ENCODE measurements at regions not wholly inside any gene's neighbourhood (a gene's known extent, or its start where the extent isn't known, plus 50 kb on each side); places are given as distances from the start of the nearest gene placed in this dataset.

DNA sequence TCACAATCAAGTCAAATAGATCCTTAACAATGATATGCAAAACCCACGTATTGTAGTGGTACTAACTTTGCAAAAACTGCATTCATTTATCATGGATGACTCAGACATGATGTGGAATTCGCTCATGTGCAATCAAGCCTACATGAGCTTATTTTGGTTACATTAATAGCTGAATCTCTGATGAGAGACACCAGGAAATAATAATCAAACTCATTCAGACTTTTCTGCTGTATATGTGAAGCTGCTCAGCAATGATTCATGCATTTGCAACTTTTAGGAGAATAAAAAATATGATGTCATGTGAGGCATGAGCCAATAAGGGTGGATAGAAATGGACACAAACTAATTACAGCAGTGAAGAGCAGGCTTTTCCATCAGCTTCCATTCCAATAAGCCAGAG is 1075.8 kb upstream of the TMEM132C start:
- Histone ChIP-seq H2AFZ (ENCODE audit: insufficient read depth, low read depth, low read length, poor library complexity, severe bottlenecking) (no peak overlapping the region), H3K4me3 (ENCODE audit: control extremely low read depth in 1 of 5, extremely low read depth in 1 of 5, insufficient read depth in 1 of 5, low read depth in 2 of 5, low read length in 4 of 5) (no peak overlapping the region), H3K9me3 (ENCODE audit: control extremely low read depth in 1 of 3, control insufficient read depth in 2 of 3, insufficient read depth in 1 of 3, low read length in 2 of 3) (no peaks in the 10 kb centered on the region), H3K4me2 (replicated peaks; ENCODE audit: low read depth, low read length, poor library complexity, severe bottlenecking) (no peak overlapping the region), H3K79me2 (ENCODE audit: control insufficient read depth, insufficient read depth, low read length) (no peaks in the 10 kb centered on the region), H3K4me1 (ENCODE audit: control insufficient read depth in 2 of 2, insufficient read depth in 2 of 2, low read length in 2 of 2) (no peaks in the 10 kb centered on the region), H3K27me3 (replicated peaks in 1 of 4; ENCODE audit: control extremely low read depth in 1 of 4, control insufficient read depth in 3 of 4, insufficient read depth in 4 of 4, low read length in 3 of 4) (no peaks in the 10 kb centered on the region), H4K20me1 (ENCODE audit: control insufficient read depth, insufficient read depth, low read length, poor library complexity, severe bottlenecking) (no peaks in the 10 kb centered on the region), H3K36me3 (replicated peaks in 1 of 2; ENCODE audit: control extremely low read depth in 1 of 2, control insufficient read depth in 1 of 2, extremely low read depth in 1 of 2, insufficient read depth in 2 of 2, low read length in 1 of 2) (no peaks in the 10 kb centered on the region), H3K27ac (ENCODE audit: low read length in 2 of 2) (no peak overlapping the region), H3K9ac (ENCODE audit: low read length) (no peak overlapping the region)
- H3K4me3 Mint-ChIP-seq: no peak overlapping the region
- no peak for ATAC-seq (ENCODE audit: low read depth)
- CTCF ChIA-PET: interaction anchor here (0.9 kb wide), 1 partner anchor 16 kb away, joined by 3 read pairs; no protein-coding TSS in a partner anchor
- intact Hi-C loops (cut with micrococcal nuclease): no loop called here
- H3K9me3 Mint-ChIP-seq (ENCODE audit: insufficient read depth): peaks cover 2% of the 10 kb centered on the region
- H3K27ac Mint-ChIP-seq: no peak overlapping the region
- no peaks in the 10 kb centered on the region for H3K27me3 Mint-ChIP-seq
- DNase-seq: no peak
- no CpG with 5 or more reads among the region's 2 CpGs for WGBS (ENCODE audit: insufficient coverage)
- no peak for TF ChIP-seq EZH2 (IDR thresholded peaks at IDR 0.05; ENCODE audit: borderline replicate concordance, insufficient read depth, low read depth, low read length, poor library complexity, severe bottlenecking)
- TF ChIP-seq, protein P1, sequence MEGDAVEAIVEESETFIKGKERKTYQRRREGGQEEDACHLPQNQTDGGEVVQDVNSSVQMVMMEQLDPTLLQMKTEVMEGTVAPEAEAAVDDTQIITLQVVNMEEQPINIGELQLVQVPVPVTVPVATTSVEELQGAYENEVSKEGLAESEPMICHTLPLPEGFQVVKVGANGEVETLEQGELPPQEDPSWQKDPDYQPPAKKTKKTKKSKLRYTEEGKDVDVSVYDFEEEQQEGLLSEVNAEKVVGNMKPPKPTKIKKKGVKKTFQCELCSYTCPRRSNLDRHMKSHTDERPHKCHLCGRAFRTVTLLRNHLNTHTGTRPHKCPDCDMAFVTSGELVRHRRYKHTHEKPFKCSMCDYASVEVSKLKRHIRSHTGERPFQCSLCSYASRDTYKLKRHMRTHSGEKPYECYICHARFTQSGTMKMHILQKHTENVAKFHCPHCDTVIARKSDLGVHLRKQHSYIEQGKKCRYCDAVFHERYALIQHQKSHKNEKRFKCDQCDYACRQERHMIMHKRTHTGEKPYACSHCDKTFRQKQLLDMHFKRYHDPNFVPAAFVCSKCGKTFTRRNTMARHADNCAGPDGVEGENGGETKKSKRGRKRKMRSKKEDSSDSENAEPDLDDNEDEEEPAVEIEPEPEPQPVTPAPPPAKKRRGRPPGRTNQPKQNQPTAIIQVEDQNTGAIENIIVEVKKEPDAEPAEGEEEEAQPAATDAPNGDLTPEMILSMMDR (IDR thresholded peaks at IDR 0.05): no peak
- H3K4me1 Mint-ChIP-seq: no peaks in the 10 kb centered on the region
- POLR2A ChIA-PET: no interaction called here

DNA sequence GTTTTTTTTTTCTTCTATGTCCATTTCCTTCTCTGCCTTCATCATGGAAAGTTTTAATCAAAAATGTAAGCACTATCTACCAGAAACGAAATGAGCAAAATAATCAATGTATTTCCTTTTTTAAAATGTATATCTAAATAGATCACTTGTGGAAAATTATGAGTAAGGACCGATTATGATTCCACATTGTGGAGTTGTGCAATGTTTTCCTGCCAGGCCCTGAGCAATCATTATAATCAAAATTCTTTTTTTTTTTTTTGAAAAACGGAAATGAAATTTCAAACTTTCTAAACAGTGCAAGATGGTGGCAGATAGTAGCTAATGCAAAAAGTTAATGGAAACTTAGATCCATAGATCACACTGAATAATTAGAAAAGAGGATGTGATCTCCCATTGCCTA is 1074.6 kb upstream of the TMEM132C start:
- POLR2A ChIA-PET: no interaction called here

More for the DNA sequence above, 1074.6 kb upstream of the TMEM132C start:
- H3K27ac Mint-ChIP-seq: no peak overlapping the region
- H3K36me3 ChIP-seq (replicated peaks in 1 of 2; ENCODE audit: control extremely low read depth in 1 of 2, control insufficient read depth in 1 of 2, extremely low read depth in 1 of 2, insufficient read depth in 2 of 2, low read length in 1 of 2): no peaks in the 10 kb centered on the region
- no peaks in the 10 kb centered on the region for H3K79me2 ChIP-seq (ENCODE audit: control insufficient read depth, insufficient read depth, low read length)
- H3K27me3 ChIP-seq (replicated peaks in 1 of 4; ENCODE audit: control extremely low read depth in 1 of 4, control insufficient read depth in 3 of 4, insufficient read depth in 4 of 4, low read length in 3 of 4): no peaks in the 10 kb centered on the region
- no peak for DNase-seq
- H4K20me1 ChIP-seq (ENCODE audit: control insufficient read depth, insufficient read depth, low read length, poor library complexity, severe bottlenecking): no peaks in the 10 kb centered on the region
- WGBS (ENCODE audit: insufficient coverage): no CpG with 5 or more reads among the region's 3 CpGs
- no peaks in the 10 kb centered on the region for H3K4me1 ChIP-seq (ENCODE audit: control insufficient read depth in 2 of 2, insufficient read depth in 2 of 2, low read length in 2 of 2)
- no peak overlapping the region for H3K4me3 ChIP-seq (ENCODE audit: control extremely low read depth in 1 of 5, extremely low read depth in 1 of 5, insufficient read depth in 1 of 5, low read depth in 2 of 5, low read length in 4 of 5)
- intact Hi-C loops (cut with micrococcal nuclease): no loop called here
- no peak for TF ChIP-seq EZH2 (IDR thresholded peaks at IDR 0.05; ENCODE audit: borderline replicate concordance, insufficient read depth, low read depth, low read length, poor library complexity, severe bottlenecking)
- TF ChIP-seq, protein P1 (IDR thresholded peaks at IDR 0.05): no peak
- H3K4me2 ChIP-seq (replicated peaks; ENCODE audit: low read depth, low read length, poor library complexity, severe bottlenecking): no peak overlapping the region
- no peaks in the 10 kb centered on the region for H3K27me3 Mint-ChIP-seq
- peaks cover 5% of the 10 kb centered on the region for H3K9me3 Mint-ChIP-seq (ENCODE audit: insufficient read depth)
- H2AFZ ChIP-seq (ENCODE audit: insufficient read depth, low read depth, low read length, poor library complexity, severe bottlenecking): no peak overlapping the region
- H3K27ac ChIP-seq (ENCODE audit: low read length in 2 of 2): no peak overlapping the region
- peaks cover 0 to 3% (median 0%) of the 10 kb centered on the region in 3 donors for H3K9me3 ChIP-seq (ENCODE audit: control extremely low read depth in 1 of 3, control insufficient read depth in 2 of 3, insufficient read depth in 1 of 3, low read length in 2 of 3)
- H3K4me1 Mint-ChIP-seq: no peaks in the 10 kb centered on the region
- no peak overlapping the region for H3K4me3 Mint-ChIP-seq
- no peak overlapping the region for H3K9ac ChIP-seq (ENCODE audit: low read length)
- CTCF ChIA-PET: no interaction called here
- ATAC-seq (ENCODE audit: low read depth): no peak

All from B cell (primary cell).